GM12873 (cell line): ENCODE measurements at regions not wholly inside any gene's neighbourhood (a gene's known extent, or its start where the extent isn't known, plus 50 kb on each side); places are given as distances from the start of the nearest gene placed in this dataset.

Experiments used
- TF ChIP-seq, protein P1 (sequence below): IDR thresholded peaks from 2 replicates; pipeline ENCODE4 v1.5.1; 2012; ENCODE audit warnings: low read depth, mild to moderate bottlenecking, moderate library complexity, low read length, control low read depth; ENCODE audit not compliant: insufficient read depth; ENCODE audit errors: missing control alignments

DNA sequence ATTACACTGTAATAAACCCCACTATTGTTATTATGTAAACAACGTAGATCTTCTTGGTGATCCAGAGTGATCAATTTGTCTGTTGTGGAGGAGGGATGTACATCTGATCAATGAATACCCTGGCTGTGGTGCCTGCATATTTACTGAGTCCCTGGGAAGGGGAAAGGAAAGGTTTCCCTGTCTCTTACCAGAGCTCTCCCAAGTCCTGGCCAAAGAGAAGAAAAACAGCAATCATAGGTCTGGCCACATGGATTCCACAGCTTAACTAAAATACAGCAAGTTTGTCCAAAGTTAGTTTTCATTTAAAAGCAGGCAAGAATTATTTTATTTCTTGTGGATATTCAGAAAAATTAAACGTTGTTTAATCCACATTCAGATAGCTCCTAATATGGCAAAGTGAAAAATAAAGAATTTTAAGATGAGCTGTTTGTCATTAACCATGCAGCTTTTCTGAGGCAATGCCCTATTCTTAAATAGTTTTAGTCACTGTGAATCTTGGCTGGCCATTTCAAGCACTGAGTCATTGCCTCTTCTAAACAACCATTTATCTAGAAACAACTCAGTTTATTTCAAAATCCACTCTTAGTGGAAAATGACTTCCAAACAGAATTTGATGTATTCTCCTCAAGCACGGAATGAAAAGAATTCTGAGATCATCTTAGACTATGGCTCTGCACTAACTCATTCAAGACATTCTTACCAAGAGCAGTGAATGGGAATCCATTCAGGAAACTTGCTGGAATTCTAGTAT lies 1004.4 kb upstream of the CDH2 start:
- TF ChIP-seq, protein P1, sequence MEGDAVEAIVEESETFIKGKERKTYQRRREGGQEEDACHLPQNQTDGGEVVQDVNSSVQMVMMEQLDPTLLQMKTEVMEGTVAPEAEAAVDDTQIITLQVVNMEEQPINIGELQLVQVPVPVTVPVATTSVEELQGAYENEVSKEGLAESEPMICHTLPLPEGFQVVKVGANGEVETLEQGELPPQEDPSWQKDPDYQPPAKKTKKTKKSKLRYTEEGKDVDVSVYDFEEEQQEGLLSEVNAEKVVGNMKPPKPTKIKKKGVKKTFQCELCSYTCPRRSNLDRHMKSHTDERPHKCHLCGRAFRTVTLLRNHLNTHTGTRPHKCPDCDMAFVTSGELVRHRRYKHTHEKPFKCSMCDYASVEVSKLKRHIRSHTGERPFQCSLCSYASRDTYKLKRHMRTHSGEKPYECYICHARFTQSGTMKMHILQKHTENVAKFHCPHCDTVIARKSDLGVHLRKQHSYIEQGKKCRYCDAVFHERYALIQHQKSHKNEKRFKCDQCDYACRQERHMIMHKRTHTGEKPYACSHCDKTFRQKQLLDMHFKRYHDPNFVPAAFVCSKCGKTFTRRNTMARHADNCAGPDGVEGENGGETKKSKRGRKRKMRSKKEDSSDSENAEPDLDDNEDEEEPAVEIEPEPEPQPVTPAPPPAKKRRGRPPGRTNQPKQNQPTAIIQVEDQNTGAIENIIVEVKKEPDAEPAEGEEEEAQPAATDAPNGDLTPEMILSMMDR = no peak

DNA sequence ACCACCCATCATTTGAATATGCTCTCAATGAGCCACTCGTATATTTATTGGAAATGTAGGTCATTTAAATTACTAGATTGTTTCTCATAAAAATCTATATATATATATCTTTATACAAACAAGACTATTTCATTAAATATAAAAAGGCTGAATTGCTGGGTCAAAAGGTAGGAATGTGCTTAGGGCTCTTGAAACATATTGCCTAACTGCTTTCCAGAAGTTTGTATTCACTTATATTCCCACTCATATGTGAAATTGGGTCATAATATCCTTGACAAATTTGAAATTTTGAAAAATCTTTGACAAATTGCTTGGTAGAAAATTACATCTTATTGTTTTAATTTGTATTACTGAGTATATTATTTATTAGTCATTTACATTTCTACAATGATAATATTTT lies 999.8 kb upstream of the CDH2 start:
- TF ChIP-seq, protein P1 = no peak

DNA sequence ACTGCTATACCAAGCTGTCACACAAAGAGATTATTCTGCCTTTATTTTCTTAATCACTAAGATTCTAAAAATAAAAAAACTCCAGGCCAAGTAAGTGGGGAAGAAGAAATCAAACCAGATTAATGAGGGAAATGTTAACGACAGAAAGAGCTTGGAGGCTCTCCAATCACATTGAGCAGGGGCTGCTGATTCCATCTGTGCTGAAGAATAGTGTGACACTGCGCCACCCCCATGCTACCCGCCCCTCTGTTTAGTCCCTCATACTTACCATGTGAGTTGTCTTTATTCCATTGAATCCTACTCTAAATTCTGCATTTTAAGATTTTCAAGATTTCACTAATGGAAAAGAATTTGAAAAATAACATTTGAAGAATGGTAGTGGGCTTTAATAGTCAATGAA lies 998.0 kb upstream of the CDH2 start:
- TF ChIP-seq, protein P1 = no peak

DNA sequence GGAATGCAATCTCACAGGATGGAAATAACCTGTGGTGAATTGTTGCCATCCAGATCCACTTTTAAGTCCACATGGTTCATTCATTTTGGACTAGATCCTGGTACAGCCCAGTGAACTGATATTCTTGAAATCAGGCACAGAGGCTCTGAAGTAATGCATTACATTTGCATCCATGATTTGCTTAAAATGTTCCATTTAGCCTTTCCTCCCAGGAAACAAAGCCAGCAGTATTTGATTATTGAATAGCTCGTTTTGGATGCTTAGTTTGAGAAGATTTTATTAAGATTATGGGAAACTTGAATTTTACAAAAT lies 995.8 kb upstream of the CDH2 start:
- TF ChIP-seq, protein P1 = no peak

DNA sequence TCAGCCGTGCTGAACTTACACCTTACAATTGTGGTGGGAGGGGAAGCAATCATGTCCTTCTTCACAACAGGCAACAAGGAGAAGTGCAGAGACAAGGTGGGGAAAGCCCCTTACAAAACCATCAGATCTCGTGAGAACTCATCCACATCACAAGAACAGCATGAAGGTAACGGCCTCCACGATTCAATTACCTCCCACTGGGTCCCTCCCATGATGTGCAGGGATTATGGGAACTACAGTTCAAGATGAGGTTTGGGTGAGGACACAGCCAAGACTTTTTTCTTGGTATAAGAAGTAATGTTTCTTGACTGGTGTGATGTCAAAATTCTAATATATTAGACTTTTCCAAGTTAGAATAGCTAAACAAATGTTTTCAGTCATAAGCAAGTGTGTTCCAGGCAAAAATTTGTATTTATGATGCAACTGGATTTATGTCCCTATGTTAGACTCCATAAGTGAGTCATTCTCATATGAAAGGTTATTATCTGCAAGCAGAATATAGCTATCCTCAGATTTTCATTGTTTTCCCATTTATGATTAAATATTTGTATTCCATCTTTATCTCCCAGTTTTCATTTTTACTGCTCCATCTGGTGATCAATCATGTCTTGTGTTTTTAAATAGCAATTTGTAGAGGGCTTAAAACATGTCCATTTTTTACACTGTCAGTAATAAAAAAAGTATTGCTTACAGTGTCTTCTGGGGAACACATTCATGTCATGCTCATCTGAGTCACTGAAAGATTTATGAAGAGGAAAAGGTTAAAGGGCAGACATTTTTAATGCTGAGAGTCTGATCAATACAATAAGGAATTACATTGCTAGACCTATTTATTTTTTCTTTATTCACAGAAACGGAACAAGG lies 995.2 kb upstream of the CDH2 start:
- TF ChIP-seq, protein P1 = no peak

DNA sequence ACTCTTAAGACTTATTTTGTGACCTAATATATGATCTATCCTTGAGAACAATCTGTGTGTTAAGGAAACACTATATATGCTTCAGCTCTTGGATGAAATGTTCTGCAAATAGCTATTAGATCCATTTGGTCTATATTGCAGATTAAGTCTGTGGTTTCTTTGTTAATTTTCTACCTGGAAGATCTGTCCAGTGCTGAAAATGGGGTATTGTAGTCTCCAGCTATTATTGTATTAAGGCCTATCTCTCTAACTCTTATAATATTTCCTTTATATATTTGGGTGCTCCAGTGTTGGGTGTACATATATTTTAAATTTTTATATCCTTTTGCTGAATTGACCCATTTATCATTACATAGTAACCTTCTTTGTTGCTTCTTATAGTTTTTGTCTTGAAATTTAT lies 992.7 kb upstream of the CDH2 start:
- TF ChIP-seq, protein P1 = no peak

DNA sequence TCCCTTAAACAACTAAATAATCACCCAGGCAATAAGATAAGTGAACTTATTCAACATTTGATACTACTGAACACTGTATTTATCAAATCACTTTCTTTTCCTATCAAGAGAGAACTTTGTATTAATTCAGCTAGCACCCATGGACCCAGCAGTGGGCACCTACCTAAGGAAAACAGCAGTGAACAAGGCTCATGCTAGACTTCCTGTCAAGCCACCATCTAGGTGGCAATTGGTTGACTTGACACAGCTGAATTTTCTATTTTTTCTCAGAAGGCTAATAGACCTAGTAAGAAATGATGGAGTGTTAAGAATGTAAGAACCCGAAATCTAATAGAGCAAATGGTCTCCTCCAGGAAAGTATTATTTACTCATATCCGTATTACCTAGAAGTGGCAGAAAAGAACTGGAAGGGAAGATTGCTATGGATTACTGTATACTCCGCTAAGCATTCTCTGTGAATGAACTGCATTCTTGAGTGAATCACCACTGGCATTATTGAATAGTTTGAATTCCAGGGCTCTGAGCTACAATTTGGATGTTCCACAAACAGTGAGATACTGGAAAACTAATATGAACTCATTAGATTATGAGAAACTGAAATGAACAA lies 988.2 kb upstream of the CDH2 start:
- TF ChIP-seq, protein P1 = no peak
